ENCODE measurements at regions not wholly inside any gene's neighbourhood (a gene's known extent, or its start where the extent isn't known, plus 50 kb on each side); places are given as distances from the start of the nearest gene placed in this dataset.

- DNase-seq: no peak
Observed at GRCh38 chr11:70776914-70777532, 378.7 kb downstream of the CTTN start.

GRCh38 chr11:70778883-70779282 is 380.6 kb downstream of the CTTN start:
- DNase-seq: no peak

- no peak for DNase-seq
Observed at GRCh38 chr11:70779433-70780245, 381.3 kb downstream of the CTTN start.

GRCh38 chr11:70780246-70780535 is 381.9 kb downstream of the CTTN start:
- no peak for DNase-seq

- no peak for DNase-seq
Observed at GRCh38 chr11:70782401-70782913, 384.1 kb downstream of the CTTN start.

- no peak for DNase-seq
Observed at GRCh38 chr11:70783356-70783755, 385.0 kb downstream of the CTTN start.

GRCh38 chr11:70783821-70784220 is 385.5 kb downstream of the CTTN start:
- no peak for DNase-seq

GRCh38 chr11:70785372-70785771 is 387.0 kb downstream of the CTTN start:
- no peak for DNase-seq

GRCh38 chr11:70786021-70786665 is 387.8 kb downstream of the CTTN start:
- DNase-seq: no peak

- no peak for DNase-seq
Observed at GRCh38 chr11:70788248-70789022, 390.1 kb downstream of the CTTN start.

GRCh38 chr11:70790671-70791300 is 392.5 kb downstream of the CTTN start:
- no peak for DNase-seq

GRCh38 chr11:70796648-70797227 is 398.4 kb downstream of the CTTN start:
- DNase-seq: no peak

- DNase-seq: no peak
Observed at GRCh38 chr11:70798296-70798695, 400.0 kb downstream of the CTTN start.

GRCh38 chr11:70799386-70799785 is 401.1 kb downstream of the CTTN start:
- DNase-seq: no peak

- DNase-seq: no peak
Observed at GRCh38 chr11:70802185-70802584, 403.9 kb downstream of the CTTN start.

- DNase-seq: no peak
Observed at GRCh38 chr11:70804139-70804837, 406.0 kb downstream of the CTTN start.

- no peak for DNase-seq
Observed at GRCh38 chr11:70805243-70805642, 406.9 kb downstream of the CTTN start.

- no peak for DNase-seq
Observed at GRCh38 chr11:70805971-70806370, 407.6 kb downstream of the CTTN start.

GRCh38 chr11:70806461-70807194 is 408.3 kb downstream of the CTTN start:
- no peak for DNase-seq

GRCh38 chr11:70807195-70807543 is 408.8 kb downstream of the CTTN start:
- no peak for DNase-seq
